ENCODE measurements at regions not wholly inside any gene's neighbourhood (a gene's known extent, or its start where the extent isn't known, plus 50 kb on each side); places are given as distances from the start of the nearest gene placed in this dataset.

DNA sequence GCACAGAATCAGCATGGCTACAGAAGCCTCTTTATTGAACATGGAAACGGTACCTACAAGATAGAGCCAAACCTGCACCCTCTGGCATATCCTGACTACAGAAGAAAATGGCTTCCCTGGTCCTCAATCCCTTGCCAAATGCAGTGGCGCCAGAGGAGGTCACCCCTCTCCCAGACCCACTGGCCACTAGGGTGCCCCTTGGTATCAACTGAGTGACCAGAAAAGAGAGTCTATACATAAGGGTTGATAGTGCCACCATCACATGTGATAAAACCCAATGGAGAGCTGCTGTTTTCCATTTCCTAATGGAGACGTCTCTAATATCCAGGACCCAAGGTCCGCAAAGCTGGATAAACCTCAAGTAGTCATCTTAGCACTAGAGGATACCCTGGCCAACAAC lies 52.7 kb upstream of the ALK start:
- DNase-seq = no peak

DNA sequence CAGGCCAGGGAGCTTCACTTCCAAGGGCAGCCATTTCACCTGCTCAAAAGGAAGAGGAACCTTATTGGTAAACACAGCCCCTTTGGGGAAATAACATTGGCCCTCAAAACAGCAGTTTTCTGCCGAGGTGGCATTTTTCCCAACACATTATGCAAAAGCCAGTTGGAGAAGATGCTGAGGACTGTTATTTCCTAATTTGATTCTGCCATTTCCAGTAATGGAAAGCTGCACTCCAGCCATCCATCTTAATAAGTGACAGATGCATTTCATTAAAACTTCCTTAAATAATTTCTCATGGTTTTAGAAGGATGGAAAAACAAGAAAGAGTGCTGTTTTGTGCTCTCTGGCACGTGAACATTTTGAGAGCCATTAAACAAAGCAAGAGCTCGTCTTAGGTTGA lies 55.9 kb upstream of the ALK start:
- no peak for DNase-seq

DNA sequence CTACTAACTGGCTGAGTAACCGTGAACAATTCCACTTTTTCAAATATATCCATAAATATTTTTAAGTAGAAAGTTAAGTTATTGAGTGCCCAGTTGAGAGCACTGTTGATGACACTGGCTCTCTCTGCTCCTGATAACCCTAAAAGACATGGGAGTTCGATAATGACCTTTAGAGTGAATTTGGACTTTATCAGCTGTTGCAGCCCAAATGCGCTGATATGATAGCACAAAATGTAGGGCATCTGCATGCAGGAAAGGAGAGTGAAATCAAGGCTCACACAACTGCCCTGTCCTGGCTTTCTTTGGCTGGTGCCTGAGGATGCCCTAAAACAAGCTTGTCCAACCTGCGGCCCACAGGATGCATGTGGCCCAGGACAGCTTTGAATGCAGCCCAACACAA lies 60.0 kb upstream of the ALK start:
- no peak for DNase-seq

DNA sequence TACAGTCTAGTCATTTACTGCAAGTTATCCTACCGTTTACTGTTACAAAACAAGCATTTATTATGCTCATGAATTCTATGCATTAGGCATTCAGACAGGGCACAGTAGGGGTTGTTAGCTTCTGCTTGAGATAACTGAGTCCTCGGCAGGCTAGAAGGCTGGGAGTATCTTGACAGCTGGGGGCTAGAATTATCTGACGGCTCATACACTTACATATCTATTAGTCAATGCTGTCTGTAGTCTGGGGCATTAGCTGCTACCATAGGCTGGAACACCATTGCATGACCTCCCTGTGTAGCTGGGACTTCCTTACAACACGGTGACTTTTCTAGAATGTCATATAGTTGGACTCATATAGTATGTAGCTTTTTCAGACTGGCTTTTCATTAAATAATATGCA lies 61.9 kb upstream of the ALK start:
- no peak for DNase-seq

DNA sequence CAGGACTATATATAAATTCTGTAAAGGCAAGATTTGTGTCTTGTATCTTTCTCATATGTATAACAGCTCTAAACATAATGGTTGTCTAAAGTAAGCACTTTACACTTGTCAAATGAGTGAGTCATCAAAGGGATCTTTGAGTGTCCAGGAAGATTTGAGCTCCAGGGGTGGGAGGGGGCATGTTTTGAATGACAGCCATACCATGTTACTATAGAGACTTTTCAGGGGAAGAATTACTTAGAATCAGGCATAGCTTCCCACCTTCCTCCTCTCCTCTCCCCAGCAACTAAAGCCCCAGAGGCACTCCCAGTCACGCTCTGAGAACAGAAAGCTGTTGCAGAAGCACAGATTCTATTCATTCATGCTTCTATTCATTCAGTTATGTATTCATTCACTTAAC lies 65.8 kb upstream of the ALK start:
- no peak for DNase-seq

DNA sequence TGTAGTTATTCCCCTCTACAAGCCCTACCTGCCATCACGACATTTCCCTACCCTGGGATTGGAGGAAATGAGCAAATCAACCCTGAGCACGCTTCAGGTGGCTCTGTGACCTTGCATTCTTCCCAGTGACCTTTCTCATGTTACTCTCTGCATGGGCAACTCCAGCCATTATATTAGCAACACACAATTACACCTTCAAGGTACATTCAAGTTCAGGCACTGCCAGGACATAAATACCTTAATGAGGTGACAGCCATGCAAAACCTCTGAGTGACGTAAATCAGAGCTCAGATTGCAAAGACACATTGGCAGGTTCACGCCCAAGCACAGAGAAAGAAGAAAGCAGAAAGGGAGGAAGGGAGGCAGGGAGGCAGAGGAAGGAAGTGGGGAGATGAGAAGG lies 68.7 kb upstream of the ALK start:
- DNase-seq = no peak

DNA sequence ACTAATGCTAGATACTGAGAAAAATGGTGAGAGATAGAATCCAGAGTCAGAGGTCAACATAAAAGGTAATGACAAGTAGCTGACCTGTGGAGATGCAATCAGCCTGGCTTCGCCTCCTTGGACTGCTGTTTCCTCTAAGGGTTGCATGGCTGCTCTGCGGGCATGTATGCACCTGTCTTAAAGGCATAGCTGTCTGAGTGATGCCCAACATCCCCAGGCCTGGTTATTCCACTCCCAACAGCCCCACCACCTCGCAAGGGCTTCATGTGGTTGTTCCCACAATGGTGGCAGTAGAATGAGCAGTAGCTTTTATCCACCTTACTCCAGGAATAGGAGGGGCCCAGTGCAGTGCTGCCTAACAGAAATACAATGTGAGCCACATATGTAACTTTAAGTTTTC lies 69.7 kb upstream of the ALK start:
- DNase-seq = no peak

DNA sequence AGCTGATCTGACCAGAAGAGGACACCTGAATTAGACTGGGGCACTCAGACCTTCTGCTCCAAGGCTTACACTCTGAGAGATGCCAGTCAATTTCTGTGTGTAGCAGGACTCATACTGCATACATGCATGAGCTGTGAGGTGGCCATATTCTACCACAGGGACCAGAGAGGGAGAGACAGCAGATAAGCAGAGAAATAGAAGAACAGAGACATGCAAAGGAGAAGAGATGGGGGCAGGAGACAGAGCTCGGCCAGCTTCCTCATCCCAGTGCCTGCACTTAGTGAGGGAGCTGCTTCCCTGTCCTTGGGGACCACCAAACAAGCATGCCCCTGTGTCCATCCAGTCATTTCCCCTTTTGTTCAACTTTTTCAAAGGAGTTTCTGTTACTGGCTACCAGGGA lies 73.9 kb upstream of the ALK start:
- DNase-seq = no peak

DNA sequence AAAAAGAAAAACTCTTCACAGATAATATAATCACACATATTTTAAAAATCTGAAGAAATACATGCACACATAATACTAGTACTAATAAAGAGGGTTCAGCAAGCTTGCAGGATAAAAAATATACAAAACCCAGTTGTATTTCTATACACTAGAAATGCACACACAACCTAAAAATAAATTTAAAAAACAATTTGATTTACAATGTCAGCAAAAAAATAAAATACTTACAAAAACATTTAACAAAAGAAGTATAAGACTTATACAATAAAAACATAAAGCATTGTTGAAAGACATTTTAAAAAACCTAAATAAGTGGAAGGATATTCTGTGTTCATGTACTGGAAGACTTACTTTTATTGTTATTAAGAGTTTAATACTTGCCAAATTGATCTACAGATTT lies 81.7 kb upstream of the ALK start:
- no peak for DNase-seq

DNA sequence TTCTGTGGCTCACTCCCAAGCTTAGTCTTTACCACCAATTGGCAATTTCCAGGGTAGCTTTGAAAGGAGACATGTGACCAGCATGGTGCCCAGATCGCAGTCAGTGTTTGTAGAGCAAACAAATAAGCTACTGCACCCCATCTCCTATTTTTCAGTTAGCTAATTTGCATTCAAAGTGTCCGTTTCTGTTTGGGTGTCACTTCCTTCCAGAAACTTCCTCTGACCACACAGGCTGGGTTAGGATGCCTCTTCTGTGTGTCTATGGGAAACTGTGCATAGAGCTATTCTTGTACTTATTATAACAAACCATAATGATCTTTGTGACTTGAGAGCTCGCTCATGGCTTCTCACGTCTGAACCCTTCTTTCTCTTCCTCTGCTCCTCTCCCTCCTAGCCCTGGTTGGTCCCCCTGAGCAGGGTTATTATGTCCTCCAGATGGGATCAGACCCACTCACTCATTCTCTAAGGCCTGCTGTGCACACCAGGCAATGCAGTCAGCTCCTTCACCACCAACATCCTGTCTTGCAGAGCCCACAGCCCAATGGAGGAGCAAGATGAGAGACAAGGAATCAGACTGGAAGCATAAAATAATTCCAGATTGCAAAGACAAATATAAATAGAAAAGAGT lies 101.2 kb upstream of the ALK start:
- DNase-seq = no peak

DNA sequence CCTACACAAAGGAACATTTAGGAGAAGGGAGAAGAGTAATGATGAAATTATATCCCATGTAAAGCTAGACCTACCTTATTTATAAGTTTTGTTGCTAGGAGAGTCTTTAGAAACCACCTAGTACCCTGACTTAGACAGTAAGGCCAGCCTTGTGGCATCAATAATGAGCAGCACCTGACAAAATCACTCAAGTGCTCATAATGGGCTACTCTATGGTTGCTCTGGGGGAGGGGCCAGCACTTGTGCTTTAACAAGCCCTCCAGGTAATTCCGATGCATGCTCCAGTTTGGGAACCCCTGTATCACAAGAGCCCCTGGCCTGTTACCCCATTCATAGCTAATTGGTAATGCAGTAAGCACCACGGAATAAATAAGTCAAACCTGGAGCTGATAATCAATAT lies 102.9 kb upstream of the ALK start:
- no peak for DNase-seq

DNA sequence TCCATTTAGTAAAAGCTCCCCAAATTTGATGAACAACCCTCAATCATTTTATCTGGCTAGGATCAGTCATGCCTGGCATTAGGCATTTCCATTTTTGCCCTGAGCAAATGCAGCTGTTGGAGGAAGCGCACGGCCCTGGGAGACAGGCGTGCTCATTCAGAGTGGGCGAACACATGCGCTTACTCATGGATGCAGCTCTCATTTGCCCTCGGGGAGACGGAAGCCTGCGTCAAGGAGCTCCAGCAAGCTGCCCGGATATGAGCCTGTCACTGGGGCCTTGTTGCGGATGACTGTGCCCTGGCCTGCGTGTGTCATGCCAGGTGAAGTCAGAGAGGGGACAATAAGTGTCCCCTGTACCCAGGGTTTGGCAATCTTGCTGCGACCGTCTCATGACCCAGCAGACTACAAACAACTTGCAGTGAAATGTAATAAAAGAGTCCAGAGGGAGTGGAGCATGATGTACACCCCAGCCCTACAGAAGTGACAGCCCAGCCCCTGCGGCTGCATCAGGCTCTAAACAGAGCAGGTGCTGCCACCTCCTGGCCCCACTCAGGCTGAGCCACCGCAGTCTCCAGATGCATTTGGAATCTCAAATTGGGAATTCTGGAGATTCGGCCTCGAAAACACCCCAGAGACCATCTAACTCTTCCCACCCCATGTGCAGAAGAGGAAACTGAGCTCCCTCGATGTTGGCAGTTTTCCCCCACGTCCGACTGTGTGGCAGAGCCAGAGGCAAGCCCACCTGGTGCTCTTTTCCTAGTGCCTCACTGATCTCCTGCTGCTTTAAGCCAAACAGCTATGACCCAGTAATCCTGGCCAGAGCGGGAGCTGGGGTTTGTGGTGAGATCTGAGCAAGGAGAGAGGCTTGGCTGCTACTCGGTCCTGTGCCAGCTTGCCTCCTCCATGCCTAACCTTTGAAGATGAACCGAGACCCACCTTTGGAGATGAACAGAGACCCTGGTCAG lies 105.0 kb upstream of the ALK start:
- DNase-seq = no peak

DNA sequence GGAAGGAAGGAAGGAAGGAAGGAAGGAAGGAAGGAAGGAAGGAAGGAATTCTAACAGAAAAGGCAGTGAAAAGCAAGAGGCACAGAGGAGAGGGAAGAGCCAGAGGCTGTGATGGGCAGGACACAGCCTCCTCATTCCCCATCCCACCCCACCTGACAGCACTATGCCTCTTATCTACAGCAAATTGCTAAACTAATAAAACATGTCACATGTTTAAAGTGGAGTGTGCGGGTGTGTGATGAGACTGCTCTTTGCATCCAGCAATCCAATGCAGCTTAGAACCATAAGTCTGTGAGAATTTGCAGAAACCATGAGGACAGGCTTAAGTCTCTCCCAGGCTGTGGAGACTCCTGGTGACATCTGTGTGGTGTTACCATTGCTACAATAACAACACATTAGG lies 108.4 kb upstream of the ALK start:
- DNase-seq = no peak

DNA sequence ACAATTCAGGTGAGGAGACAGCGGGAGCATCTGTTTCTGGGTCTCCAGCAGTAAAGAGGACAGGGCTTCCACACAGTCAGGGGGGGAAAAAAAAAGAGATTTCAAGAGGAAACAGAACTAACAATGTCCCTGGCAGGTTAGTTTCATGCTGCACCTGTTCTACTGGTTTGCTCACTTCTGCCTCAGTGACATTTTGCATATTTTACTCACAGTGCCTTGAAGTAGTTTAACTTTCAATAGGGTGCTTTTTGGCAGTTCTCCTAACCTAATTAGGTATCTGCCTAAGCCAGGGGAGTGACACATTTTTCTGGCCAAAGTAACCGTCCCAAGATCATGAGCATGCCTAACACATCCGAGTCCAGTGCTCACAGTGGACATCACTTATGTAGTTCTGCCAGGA lies 109.0 kb upstream of the ALK start:
- DNase-seq = peak; percentile 54

DNA sequence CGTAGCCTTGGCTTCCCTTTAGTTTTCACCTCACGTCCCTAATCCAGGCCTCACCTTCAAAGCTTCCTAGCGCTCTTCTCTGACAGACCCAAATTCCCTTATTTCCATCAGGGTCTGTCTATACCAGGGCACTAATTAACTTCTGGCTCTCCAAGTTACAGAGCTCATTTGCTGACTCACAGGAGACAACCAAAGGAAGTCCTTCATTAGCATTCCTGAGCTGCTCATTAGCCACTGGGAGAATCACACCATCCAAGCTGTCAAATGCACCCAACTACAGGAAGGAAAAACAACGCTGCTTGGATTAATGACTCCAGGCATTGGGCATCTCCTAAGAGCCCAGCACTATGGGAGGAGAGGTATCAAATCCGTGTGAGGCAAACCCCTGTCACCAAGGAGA lies 109.8 kb upstream of the ALK start:
- no peak for DNase-seq

DNA sequence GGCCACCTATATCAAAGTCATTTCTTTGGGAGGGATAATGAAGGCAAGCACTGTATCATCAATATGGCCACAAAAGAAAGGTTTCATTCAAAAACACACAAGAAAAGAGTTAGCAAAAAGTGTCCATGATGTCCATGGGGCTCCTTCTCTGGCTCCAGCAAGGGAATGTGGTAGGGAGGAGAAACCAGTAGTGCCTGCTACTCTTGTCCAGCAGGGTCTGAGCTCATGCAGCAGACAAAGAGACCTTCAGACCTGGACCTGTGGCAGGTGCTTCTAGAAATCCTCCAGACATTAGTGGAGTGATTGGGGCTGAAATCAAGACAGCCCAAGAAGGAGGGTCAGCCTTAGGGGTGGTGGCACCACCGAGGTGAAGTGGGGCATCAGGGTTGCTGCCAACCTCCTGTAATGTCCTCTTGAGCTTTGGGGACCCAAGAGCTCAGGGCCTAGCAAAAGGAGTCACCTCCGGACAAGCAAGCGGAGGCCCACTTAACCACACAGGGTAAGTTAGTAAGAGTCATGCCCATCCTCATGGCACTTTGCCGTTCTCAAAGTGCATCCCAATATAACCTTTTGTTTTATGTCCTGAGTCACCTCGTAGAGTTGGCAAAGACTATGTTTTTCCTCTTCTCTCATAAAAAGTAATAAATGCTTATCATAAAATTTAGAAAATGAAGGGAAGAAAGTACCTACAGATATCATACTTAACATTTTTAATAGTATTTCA lies 112.6 kb upstream of the YPEL5 start:
- no peak for DNase-seq

DNA sequence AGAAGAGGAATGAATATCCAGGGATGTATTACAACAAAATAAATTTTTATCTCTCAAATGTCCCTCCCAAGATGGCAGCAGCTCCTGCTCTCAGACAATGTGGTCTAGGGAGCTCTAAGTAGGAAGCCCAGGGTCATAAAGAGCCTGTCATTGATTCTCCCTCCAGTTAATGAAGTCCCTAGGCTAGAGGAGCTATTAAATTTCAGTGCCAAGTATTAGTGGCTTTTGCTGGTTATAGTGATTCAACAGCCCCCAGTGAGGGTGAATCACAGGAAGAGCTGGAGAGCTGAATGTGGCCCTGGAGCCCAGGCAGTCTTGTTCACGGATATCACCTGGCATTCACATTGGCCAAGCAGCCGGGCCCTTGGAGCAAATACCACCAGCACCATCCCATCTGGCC lies 109.8 kb upstream of the YPEL5 start:
- no peak for DNase-seq

DNA sequence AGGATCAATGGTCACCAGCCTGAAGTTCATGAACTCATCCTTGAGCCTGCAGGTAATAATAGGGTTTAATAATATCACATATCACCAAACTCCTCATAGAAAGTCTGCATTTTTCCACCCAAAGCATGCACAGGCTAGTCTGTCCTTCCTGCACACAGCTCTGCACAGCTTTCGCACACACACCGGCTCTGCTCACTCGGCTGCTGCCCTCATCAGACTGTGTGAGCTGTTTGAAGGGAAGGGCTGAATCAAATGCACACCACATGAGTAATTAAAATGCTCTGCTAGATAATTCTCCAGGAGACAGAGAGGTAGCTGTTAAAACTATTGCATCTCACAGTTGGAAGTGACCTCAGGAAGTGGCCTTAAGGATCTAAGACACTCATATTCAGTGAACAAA lies 108.4 kb upstream of the YPEL5 start:
- no peak for DNase-seq

DNA sequence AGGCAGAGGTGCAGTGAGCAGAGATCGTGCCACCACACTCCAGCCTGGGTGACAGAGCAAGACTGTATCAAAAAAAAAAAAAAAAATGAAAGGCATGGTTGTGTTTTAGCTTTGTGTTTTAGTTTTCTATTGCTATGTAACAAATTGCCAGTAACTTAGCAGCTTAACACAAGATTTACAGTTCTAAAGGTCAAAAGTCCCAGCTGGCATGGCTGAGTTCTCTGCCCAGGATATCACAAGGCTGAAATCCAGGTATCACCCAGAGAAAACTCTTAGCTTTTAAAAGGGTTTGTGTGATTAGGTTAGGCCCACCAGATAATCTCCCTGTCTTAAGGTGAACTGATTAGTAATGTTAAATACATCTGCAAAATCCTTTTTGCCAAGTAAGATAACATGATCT lies 107.7 kb upstream of the YPEL5 start:
- no peak for DNase-seq

DNA sequence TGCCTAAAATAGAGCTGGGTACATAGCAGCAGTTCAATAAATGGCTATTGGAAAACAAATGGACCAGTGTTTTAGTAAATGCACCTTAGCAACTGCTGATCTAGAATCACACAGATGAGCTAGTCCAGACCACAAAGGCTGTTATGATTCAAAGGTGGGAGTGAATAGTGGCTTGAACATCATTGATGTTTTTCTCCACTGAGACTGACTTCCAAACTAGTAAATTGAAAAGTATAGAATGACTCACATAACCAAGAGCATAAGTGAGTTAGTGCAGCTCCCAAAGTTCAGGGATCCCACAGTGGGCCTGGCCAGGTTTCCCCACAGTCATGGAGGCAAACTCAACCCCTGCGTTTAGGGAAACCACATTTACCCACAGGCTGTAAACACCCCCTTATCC lies 106.7 kb upstream of the YPEL5 start:
- no peak for DNase-seq

DNA sequence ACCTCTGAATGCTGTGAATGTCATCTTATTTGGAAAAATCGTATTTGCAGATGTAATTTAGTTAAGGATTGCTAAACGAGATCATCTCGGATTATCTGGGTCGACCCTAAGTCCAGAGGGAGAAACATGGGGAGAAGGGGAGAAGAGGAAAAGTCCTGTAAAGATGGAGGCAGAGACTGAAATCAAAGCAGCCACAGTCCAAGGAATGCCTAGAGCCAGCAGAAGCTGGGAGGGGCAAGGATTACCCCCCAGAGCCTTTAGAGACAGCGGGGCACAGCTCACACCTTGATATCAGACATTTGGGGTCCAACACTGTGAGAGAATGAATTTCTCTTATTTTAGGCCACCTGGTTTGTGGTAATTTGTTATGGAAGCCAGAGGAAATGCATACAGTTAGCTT lies 104.9 kb upstream of the YPEL5 start:
- no peak for DNase-seq

DNA sequence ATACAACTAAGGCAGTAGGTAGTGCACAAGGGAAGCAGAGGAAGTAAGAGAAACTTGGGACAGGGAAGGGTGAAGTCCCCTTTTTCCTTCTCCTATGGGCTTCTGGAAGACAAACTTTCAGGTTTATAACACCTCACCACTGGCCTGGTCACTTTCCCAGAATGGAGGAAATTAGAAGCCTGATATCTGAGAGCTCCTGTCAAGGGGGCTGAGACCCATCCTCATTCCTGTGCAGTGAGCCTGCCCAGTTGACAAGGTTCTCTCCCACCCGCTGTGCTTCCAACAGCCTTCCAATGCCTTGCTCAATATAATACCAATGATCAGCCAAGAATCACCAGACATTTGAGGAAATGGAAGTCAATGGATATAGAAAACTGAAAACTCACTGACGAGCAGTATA lies 100.4 kb upstream of the YPEL5 start:
- no peak for DNase-seq

DNA sequence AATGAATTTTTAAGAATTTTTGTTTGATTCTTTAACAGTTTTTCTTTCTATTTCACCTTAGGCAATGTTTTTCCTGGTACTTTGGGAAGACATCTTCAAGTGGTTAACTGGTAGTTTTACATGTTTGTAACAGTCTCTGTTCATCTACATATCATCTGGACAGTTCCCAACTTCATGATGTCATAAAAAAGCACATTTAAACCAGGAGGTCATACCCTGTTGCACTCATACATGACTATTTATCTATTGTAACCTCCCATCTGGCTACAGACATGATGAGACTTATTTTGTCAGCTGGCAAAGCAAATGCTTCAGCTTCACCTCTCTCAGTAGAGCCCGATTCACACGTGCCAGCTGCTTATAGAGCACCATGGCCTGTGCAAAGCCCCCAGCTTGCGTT lies 99.8 kb upstream of the YPEL5 start:
- no peak for DNase-seq

DNA sequence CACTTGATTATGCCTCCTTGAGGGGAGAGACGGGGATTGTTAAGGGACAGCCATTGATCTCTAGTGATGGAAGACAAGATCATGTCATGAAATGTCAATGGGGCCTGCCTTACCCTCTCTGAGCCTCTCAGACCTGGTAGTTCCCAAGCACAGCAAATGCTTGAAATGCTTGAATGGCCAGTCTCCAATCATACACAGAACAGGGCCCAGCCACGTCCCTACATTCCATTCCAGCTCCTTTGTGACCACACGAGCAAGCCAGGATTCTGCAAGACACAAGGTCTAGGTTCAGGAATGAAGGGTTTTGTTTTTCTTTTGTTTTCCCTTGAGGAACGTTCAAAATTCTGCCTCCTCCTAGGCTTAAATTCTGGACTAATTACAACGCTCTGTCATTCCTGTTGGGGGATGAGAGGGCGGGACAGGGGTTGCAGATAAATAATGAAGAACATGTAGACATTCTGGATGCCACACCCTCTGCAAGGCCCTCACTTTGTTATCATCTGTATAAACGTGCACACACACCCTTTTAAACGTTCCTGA lies 98.1 kb upstream of the YPEL5 start:
- no peak for DNase-seq

Measured in NCI-H1048 (cell line).